VCaP (cell line): ENCODE measurements at regions not wholly inside any gene's neighbourhood (a gene's known extent, or its start where the extent isn't known, plus 50 kb on each side); places are given as distances from the start of the nearest gene placed in this dataset.
A peak's percentile ranks its signal among the peaks of the same experiment; 100 is the strongest.

Experiments
- H3K27ac ChIP-seq: fragments of 450-650 bp; 2 replicates; pipeline ENCODE4 v1.5.1; 2017
- TF ChIP-seq, protein P1 (sequence below): fragments of 450-650 bp; conservative IDR thresholded peaks from 2 replicates; pipeline ENCODE4 v1.5.1; 2017; ENCODE audit warnings: mild to moderate bottlenecking, moderate library complexity

- H3K27ac ChIP-seq: no peak overlapping the region
- TF ChIP-seq, protein P1, sequence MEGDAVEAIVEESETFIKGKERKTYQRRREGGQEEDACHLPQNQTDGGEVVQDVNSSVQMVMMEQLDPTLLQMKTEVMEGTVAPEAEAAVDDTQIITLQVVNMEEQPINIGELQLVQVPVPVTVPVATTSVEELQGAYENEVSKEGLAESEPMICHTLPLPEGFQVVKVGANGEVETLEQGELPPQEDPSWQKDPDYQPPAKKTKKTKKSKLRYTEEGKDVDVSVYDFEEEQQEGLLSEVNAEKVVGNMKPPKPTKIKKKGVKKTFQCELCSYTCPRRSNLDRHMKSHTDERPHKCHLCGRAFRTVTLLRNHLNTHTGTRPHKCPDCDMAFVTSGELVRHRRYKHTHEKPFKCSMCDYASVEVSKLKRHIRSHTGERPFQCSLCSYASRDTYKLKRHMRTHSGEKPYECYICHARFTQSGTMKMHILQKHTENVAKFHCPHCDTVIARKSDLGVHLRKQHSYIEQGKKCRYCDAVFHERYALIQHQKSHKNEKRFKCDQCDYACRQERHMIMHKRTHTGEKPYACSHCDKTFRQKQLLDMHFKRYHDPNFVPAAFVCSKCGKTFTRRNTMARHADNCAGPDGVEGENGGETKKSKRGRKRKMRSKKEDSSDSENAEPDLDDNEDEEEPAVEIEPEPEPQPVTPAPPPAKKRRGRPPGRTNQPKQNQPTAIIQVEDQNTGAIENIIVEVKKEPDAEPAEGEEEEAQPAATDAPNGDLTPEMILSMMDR: no peak
Observed at GRCh38 chr4:151614561-151614960, 146.2 kb downstream of the GATB start.

DNA sequence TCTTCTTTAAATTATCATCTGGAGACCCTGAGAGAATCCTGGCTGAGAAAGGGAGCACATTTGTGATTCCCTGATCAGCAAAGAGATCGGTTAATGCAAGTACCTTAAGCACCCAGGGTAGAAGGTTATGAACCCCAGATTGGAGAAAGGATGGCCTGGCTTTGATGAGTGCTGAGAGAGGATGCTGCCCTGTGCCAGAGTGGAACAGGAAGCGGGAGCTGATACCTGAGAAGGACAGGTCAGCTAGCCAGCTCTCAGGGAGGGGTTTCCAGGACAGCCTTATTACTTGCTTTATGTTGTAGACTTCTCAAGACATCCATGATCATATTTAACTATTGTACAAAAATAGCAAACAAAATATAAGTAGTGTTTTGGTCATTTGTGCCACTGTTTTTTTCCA is 141.9 kb downstream of the GATB start:
- peak overlapping the region; percentile 57 for H3K27ac ChIP-seq
- TF ChIP-seq, protein P1: no peak

DNA sequence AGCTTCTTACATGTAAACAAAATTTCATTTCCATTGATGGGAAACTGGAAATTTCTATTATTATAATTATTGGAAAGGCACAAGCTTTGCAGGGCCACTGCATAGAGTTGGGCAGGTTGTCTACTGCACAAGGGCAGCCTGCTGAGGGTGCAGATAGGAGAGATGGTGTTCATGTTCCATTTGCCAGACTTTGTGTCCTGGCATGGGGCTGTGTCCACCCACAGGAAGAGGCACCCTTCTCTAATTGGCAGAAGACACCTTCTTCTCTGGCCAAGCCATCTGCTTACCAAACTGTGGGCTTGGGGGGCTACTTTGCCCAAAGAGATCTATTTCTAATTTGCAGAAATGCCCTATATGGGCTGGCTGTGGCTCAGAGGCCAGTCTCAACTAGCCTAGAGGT is 140.7 kb downstream of the GATB start:
- TF ChIP-seq, protein P1: no peak
- no peak overlapping the region for H3K27ac ChIP-seq
